Raji (cell line): ENCODE measurements at regions not wholly inside any gene's neighbourhood (a gene's known extent, or its start where the extent isn't known, plus 50 kb on each side); places are given as distances from the start of the nearest gene placed in this dataset.

Source experiments
- POLR2A ChIP-seq: IDR thresholded peaks from 2 replicates; pipeline ENCODE4 v1.6.1; 2011; ENCODE audit warnings: low read depth, low read length, control low read depth; ENCODE audit not compliant: insufficient read depth

GRCh38 chr22:48517039-48518030 is 1310.3 kb downstream of the BRD1 start:
- no peak for TF ChIP-seq POLR2A

DNA sequence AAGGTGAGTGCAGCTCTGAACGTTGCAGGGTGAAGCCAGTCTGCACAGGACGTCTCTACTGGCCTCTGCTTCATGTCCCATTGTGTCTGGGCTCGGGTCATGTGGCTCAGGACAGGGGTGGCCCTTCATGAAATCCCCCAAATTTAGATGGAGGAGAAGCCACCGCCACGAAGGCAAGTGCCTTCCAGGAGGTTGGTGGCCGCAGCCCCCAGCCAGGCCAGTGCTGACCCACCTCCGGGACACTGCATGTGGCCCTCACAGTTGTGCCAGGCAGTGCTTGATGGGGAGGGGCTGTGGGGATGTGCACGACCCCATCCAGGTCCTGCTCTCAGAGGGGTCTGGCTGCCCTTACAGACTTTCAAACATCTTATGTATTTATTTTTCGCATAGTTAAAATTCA is 1311.1 kb downstream of the BRD1 start:
- no peak for TF ChIP-seq POLR2A

- TF ChIP-seq POLR2A, result no peak
Measured at GRCh38 chr22:48515571-48516200, 1312.0 kb downstream of the BRD1 start.

DNA sequence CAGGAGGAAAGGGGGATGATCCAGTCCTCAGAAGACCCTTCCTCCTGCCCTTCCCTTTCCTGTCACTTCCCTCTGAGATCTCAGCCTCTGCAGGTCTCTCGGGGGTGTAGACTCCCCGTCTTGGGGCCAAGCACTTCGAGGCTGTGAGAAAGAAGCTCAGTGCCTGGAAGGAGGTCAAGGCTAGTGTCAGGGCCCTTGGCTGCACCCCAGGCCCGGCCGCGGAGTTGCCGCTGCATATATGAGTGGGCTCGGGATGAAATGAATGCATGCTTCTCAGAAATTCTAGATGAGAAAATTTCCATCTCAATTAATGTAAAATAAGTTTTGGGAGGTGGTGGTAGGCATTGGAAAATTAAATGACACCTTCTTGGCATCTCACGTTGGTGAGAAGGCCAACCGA is 1313.7 kb downstream of the BRD1 start:
- TF ChIP-seq POLR2A, result no peak

DNA sequence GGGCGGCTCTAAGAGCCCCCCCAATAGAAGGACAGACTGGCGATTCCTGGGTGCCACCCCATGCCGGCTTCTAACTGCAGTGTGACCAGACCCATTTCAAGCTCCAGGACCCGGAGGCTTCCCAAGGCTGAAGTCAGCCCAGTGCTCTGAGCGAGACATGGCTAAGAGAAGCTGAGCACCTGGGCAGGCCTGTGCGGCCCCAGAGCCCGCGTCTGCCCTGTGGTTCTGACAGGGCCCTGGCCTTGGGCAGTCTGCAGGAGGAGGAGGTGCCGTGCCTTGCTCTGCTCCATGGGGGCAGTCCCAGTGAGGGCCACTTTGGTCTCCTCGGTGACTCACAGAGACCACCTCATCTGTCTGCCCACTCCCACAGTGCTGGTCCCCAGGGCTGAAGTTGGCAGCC is 1314.2 kb downstream of the BRD1 start:
- TF ChIP-seq POLR2A, result no peak

DNA sequence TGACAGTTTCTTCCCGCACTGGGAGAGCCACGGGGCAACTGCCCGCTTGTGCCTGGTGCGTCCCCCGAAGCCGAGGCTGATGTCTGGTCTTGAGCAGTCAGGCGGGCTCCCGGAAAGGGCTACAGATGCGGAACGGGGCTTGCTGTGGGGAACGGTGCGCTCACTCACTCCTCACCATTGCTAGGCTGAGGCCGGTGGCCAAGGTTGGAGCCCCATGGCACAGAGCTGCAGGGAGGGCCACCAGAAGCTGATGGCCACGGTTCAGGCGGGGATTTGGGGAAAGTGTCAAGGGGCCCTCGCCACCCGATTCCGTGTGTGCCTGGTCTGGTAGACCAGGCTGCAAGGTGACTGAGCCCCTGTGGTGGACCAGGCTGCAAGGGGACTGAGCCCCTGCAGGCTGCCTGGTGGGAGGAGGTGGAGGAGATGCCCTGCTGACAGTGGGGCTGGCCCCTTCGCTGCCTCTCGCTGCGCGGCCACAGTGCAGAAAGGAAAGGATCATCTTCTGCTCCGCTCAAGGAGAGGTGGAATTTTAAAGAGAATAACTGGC is 1315.8 kb downstream of the BRD1 start:
- TF ChIP-seq POLR2A, result no peak

- no peak for TF ChIP-seq POLR2A
Measured at GRCh38 chr22:48511211-48511610, 1316.5 kb downstream of the BRD1 start.

DNA sequence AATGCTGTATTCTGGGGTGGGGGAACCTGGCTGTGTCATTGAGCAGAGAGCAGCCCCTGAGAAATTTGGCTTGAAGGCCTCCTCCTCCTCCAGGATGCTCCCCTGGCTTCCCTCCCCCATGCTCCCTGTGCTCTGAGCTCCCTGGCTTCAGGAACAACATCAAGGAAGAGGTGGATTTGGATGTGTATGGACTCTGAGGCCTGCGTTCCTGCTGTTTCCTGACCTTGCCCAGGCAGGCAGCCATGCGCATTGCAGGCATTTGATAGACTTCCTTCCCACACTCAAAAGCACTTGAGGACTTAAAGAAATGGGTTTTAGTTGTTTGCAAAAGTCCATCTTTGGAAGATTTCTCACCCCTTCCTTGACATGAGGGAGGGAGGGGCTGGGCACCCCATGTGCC is 1317.1 kb downstream of the BRD1 start:
- no peak for TF ChIP-seq POLR2A

- no peak for TF ChIP-seq POLR2A
Measured at GRCh38 chr22:48507595-48508350, 1319.9 kb downstream of the BRD1 start.

DNA sequence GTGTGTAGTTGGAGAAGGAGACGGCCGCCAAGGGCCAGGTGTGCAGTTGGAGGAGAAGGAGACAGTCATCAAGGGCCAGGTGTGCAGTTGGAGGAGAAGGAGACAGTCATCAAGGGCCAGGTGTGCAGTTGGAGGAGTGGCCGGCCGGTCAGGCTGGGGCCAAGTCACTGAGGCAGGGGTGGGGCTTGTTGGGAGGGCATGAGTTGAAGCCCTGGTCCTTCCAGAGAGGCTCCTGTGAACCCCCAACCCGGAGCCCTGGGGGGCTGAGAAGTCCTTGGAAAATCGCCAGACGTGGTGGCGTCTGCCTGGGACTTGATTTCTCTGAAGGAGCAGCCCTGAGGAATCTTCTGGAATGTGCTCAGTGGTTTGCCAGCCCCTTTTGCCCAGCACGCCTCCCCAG is 1320.5 kb downstream of the BRD1 start:
- TF ChIP-seq POLR2A, result no peak

GRCh38 chr22:48506506-48507145 is 1321.0 kb downstream of the BRD1 start:
- no peak for TF ChIP-seq POLR2A

GRCh38 chr22:48505891-48506290 is 1321.8 kb downstream of the BRD1 start:
- no peak for TF ChIP-seq POLR2A

GRCh38 chr22:48504519-48505140 is 1323.0 kb downstream of the BRD1 start:
- no peak for TF ChIP-seq POLR2A

- TF ChIP-seq POLR2A, result no peak
Measured at GRCh38 chr22:48503876-48504275, 1323.8 kb downstream of the BRD1 start.
